SK-MEL-5 (cell line): ENCODE measurements at regions not wholly inside any gene's neighbourhood (a gene's known extent, or its start where the extent isn't known, plus 50 kb on each side); places are given as distances from the start of the nearest gene placed in this dataset.

ENCODE experiments used
- DNase-seq: peaks from one replicate; pipeline ENCODE4 v3.0.0-alpha.2; 2016; ENCODE audit warnings: low read depth, low spot score
- in situ Hi-C: cut with HindIII; loops from 2 replicates; pipeline ENCODE4 v1.10.0; 2016; ENCODE audit warnings: low sequenced_read_pairs, high pct_unique_total_duplicates, low pct_unique_long_range_greater_than_20kb

- in situ Hi-C loops = no loop called here
Observed at GRCh38 chr12:130216031-130216430, 53.8 kb downstream of the FZD10 start.

GRCh38 chr12:130218682-130219081 lies 56.4 kb downstream of the FZD10 start:
- DNase-seq = no peak
- in situ Hi-C loops = no loop called here

More at GRCh38 chr12:130216031-130216430, 53.8 kb downstream of the FZD10 start:
- no peak for DNase-seq

GRCh38 chr12:130219929-130220705 lies 57.9 kb downstream of the FZD10 start:
- DNase-seq = no peak
- in situ Hi-C loops = no loop called here

GRCh38 chr12:130220706-130221100 lies 58.4 kb downstream of the FZD10 start:
- no peak for DNase-seq
- in situ Hi-C loops = no loop called here

DNA sequence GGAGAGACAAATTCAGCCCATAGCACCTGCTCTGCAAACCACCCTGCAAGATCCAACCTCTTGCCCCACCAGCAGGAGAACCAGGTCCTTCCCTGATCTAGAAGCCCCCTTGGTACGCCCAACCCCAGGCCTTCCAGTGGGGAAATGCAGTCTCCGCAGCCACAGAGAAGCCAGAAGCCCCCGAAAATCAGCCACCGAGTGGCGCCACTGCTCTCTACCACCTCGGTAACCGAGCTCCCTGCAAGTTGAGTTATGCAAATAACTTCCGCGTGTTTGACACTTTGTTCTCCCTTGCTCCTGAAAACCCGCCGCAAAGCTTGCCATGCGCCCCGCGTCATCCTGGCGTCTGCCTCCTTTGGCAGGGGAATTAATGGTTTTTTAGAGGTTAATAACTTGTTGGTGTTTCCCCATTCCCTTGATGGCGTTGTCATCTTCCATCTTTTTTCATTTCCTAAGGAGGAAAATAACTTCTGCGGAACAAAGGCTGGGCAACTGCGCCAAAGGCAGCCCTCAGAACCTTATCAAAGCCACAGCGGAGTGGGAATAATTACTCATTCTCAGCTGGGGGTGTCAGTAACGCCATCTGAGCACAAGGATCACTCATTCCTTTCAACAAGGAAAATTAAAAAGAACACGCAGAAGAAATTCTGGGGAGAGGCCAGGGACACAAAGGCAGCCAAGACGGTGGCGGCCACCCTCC lies 60.4 kb downstream of the FZD10 start:
- in situ Hi-C loops = no loop called here

DNA sequence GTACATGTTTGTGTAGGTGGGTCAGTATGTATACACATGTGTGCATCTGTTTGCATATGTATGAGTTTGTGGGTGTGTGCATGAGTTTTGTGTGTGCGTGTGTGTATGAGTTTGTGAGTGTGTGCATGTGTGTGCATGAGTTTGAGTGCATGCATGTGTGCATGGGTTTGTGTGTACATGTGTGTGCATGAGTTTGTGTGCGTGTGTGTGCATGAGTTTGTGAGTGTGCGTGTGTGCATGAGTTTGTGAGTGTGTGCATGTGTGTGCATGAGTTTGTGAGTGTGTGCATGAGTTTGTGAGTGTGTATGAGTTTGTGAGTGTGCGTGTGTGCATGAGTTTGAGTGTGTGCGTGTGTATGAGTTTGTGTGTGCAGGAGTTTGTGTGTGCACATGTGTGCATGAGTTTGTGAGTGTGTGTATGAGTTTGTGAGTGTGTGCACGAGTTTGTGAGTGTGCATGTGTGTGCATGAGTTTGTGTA lies 61.5 kb downstream of the FZD10 start:
- DNase-seq = no peak
- in situ Hi-C loops = no loop called here

More for the DNA sequence above, 60.4 kb downstream of the FZD10 start:
- DNase-seq = no peak

DNA sequence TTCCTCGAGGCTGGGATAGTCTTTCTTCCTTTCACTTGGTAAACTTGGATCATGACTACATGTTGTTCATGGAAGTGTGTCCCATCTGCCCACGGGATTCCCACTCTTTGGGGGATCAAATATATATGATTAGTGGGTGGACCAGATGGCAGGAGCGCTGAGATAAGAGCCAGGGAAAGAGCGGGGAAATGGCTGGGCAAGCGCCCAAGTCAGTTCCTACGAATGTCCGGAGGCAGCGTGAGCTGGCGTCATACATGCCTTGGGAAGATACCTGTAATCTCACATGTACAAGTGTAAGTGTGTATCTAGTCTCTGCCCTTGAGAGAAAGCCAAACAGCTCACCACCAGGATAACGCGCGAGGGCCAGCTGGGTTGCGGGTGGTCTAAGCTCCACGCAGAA lies 62.3 kb downstream of the FZD10 start:
- in situ Hi-C loops = no loop called here
- DNase-seq = no peak

GRCh38 chr12:130225347-130225746 lies 63.1 kb downstream of the FZD10 start:
- in situ Hi-C loops = no loop called here
- DNase-seq = no peak

- in situ Hi-C loops = no loop called here
- DNase-seq = no peak
Observed at GRCh38 chr12:130226126-130226525, 63.9 kb downstream of the FZD10 start.

DNA sequence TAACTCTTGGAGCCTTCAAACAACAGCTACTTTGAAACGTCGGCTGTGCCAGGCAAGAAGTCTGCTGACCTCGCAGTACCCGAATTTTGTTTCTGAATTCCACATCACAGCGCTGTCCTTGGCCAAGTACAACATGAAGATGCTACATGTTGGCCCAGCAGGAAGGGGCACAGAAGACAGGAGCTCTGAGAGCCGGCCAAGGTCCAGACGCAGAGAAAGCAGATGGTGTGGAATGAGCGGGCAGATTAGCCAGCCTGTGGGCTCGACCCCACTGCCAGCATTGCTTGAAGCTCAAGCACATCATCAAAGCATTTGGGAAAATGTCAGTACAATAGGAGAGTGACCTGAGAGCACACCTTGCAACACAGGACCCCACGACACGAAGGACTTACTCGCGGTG lies 64.5 kb downstream of the FZD10 start:
- in situ Hi-C loops = no loop called here
- no peak for DNase-seq

- in situ Hi-C loops = no loop called here
- no peak for DNase-seq
Observed at GRCh38 chr12:130227641-130228040, 65.4 kb downstream of the FZD10 start.

DNA sequence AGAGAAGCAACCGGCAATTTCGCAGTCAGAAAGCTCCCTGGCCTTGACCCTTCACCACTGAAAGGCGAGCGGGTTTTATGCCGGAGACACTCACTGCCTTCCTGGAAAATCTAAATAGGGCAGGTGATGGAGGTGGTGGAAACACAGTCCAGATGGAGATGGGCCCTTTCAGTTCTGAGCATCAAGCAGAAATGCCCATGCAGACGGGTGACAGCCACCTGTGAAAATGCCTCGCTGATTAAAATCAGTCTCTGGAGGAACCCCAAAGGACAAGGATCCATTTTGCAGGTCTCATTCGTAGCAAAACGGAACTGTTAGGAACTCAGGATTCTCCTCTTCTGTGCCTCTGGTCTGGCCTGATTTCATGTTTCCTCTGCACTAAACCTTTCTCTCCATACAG lies 74.2 kb downstream of the FZD10 start:
- DNase-seq = no peak
- in situ Hi-C loops = no loop called here

- no peak for DNase-seq
- in situ Hi-C loops = no loop called here
Observed at GRCh38 chr12:130240831-130241590, 78.7 kb downstream of the FZD10 start.

- in situ Hi-C loops = no loop called here
- DNase-seq = no peak
Observed at GRCh38 chr12:130242506-130242905, 80.2 kb downstream of the FZD10 start.

DNA sequence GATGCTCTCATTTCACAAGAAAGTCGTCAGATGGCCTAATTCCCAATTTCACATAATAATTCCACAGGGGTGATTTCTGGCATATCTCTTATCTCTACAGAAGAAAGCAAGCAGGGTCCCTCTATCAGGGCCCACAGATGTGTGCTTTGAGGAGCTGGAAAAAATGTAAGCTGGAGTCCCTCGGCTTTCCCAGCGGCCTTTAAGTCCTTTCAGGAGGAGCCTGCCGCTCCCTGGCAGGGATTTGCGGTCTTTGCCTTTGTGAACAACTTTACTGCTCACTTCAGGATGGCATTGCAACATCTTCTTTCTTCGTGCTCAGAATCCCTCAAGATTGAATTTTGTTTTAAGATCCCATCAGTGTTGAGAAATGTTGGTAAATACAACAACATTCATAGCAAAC lies 83.0 kb downstream of the FZD10 start:
- DNase-seq = no peak
- in situ Hi-C loops = no loop called here

DNA sequence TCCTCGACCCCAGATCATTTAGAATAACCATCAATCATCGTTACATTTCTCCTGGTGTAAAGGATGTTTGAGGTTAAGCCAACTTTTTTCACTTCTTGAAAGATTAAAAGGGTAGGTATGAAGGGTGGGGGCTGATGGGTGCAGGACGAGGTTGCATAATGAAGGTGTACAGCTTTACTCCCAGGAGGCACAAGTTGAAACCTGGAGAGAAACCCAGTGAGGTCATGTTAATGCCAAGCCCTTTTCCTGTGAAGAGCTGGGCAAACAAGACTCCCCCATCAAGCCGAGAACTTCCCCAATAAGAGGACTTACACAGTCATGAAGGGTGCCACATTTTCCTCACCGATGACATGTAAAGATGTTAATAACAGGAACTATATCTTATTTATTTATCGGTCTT lies 84.3 kb downstream of the FZD10 start:
- DNase-seq = no peak
- in situ Hi-C loops = no loop called here

DNA sequence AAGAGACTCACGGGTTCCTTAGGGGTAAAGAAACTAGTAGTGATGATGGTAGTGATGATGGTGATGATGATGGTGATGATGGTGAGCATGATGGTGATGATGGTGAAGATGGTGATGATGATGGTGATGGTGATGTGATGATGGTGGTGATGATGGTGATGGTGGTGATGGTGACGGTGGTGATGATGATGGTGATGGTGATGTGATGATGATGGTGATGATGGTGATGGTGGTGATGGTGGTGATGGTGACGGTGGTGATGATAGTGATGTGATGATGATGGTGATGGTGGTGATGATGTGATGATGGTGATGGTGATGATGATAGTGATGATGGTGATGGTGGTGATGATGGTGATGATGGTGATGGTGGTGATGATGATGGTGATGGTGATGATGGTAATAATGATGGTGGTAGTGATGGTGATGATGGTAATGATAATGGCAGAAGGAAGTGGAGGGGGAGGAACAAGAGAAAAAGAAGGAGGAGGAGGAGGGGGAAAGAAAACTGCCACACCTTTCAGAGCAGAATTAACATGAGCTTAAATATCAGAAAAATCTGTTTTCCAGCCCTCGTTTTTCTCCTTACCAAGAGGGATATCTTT lies 85.5 kb downstream of the FZD10 start:
- DNase-seq = no peak
- in situ Hi-C loops = no loop called here

DNA sequence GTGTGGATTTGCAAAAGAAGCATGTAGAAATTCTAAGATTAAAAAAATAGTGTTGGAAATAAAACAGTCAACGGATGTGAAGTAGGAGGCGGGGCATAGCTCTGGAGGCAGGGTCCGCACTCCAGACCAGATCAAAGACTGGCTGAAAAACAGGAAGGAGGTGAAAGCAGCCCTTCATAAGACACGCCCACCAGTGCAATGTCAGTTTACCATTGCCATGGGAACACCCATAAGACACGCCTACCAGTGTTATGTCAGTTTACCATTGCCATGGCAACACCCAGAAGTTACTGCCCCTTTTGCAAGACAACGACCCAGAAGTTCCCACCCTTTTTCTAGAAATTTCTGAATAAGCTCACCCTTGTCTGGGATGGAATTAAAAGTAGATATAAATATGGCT lies 87.1 kb downstream of the FZD10 start:
- in situ Hi-C loops = no loop called here
- peak; percentile 33 for DNase-seq
